ENCODE measurements at regions not wholly inside any gene's neighbourhood (a gene's known extent, or its start where the extent isn't known, plus 50 kb on each side); places are given as distances from the start of the nearest gene placed in this dataset.

- Mint-ChIP-seq H3K27ac (no peak overlapping the region), H3K36me3 (ENCODE audit: low read depth) (peaks cover 10% of the 10 kb centered on the region; the same call in 2 of the 3 replicates), H3K9me3 (peaks cover 7% of the 10 kb centered on the region; the same call in 2 of the 3 replicates), H3K4me3 (no peak overlapping the region), H3K27me3 (ENCODE audit: insufficient read depth, low read depth, poor library complexity) (no peaks in the 10 kb centered on the region), H3K4me1 (peaks cover 8% of the 10 kb centered on the region)
- no peaks in the 10 kb centered on the region for H3K27me3 ChIP-seq (ENCODE audit: insufficient read depth)
- DNase-seq (ENCODE audit: low spot score), result no peak
- H3K4me2 ChIP-seq, result no peak overlapping the region
- H3K27ac ChIP-seq (ENCODE audit: low read depth), result no peak overlapping the region
- no peaks in the 10 kb centered on the region for H3K9me2 ChIP-seq (ENCODE audit: insufficient read depth)
- H3K36me3 ChIP-seq (ENCODE audit: insufficient read depth), result no peaks in the 10 kb centered on the region; the same call in 1 of the 2 replicates
- no peaks in the 10 kb centered on the region for H3F3A ChIP-seq (replicated peaks; ENCODE audit: low read depth)
- H2AFZ ChIP-seq, result no peak overlapping the region
- ATAC-seq, result no peak
- H3K79me2 ChIP-seq (replicated peaks; ENCODE audit: insufficient read depth), result no peaks in the 10 kb centered on the region
- no peak overlapping the region for H3K4me3 ChIP-seq
- H3K4me1 ChIP-seq (ENCODE audit: insufficient read depth), result 0 out of 2 replicates have a peak, but pooled peaks cover 7% of the 10 kb centered on the region
- H4K20me1 ChIP-seq (replicated peaks; ENCODE audit: insufficient read depth), result no peaks in the 10 kb centered on the region
- no peak for TF ChIP-seq ZNF331 (CRISPR knock-in tag; IDR thresholded peaks at IDR 0.05; ENCODE audit: low read depth)
- TF ChIP-seq, protein P1, sequence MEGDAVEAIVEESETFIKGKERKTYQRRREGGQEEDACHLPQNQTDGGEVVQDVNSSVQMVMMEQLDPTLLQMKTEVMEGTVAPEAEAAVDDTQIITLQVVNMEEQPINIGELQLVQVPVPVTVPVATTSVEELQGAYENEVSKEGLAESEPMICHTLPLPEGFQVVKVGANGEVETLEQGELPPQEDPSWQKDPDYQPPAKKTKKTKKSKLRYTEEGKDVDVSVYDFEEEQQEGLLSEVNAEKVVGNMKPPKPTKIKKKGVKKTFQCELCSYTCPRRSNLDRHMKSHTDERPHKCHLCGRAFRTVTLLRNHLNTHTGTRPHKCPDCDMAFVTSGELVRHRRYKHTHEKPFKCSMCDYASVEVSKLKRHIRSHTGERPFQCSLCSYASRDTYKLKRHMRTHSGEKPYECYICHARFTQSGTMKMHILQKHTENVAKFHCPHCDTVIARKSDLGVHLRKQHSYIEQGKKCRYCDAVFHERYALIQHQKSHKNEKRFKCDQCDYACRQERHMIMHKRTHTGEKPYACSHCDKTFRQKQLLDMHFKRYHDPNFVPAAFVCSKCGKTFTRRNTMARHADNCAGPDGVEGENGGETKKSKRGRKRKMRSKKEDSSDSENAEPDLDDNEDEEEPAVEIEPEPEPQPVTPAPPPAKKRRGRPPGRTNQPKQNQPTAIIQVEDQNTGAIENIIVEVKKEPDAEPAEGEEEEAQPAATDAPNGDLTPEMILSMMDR (conservative IDR thresholded peaks at IDR 0.05; ENCODE audit: low read depth in 2 of 2), result no peak; a peak in 1 of 4 replicates
Measured at GRCh38 chr3:106208967-106209366, 340.2 kb upstream of the CBLB start.

DNA sequence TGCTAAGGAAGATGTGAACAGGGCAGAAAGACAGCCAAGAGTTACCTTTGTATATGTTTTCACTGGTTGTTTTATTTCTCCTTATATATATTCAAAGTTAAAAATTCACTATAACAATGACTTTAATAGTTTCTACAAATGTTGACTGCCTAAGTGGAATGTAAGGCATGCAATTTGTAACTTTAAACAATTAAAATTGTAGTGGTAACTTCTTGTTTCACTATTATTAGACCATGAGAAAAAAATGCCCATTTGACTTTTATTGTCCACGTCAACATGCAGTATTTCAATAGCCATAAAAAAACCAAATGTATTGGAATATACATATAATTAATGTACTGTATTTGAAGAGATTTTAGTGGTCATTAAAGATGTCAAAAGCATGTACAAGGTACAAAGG lies 340.7 kb upstream of the CBLB start:
- Mint-ChIP-seq H3K9me3 (peaks cover 5% of the 10 kb centered on the region; the same call in 1 of the 3 replicates), H3K27me3 (ENCODE audit: insufficient read depth, low read depth, poor library complexity) (no peaks in the 10 kb centered on the region), H3K36me3 (ENCODE audit: low read depth) (peaks cover 5% of the 10 kb centered on the region; the same call in 2 of the 3 replicates), H3K4me1 (peaks cover 8% of the 10 kb centered on the region), H3K27ac (no peak overlapping the region), H3K4me3 (no peak overlapping the region)
- no peaks in the 10 kb centered on the region for H3K79me2 ChIP-seq (replicated peaks; ENCODE audit: insufficient read depth)
- no peak overlapping the region for H3K27ac ChIP-seq (ENCODE audit: low read depth)
- H3K4me3 ChIP-seq, result no peak overlapping the region
- DNase-seq (ENCODE audit: low spot score), result no peak
- 0 out of 2 replicates have a peak, but pooled peaks cover 7% of the 10 kb centered on the region for H3K4me1 ChIP-seq (ENCODE audit: insufficient read depth)
- H3K4me2 ChIP-seq, result no peak overlapping the region
- H3K27me3 ChIP-seq (ENCODE audit: insufficient read depth), result no peaks in the 10 kb centered on the region
- H3K9me2 ChIP-seq (ENCODE audit: insufficient read depth), result no peaks in the 10 kb centered on the region
- no peaks in the 10 kb centered on the region for H3K36me3 ChIP-seq (ENCODE audit: insufficient read depth)
- H2AFZ ChIP-seq, result no peak overlapping the region
- H3F3A ChIP-seq (replicated peaks; ENCODE audit: low read depth), result no peaks in the 10 kb centered on the region
- no peaks in the 10 kb centered on the region for H4K20me1 ChIP-seq (replicated peaks; ENCODE audit: insufficient read depth)
- no peak for ATAC-seq
- TF ChIP-seq, protein P1 (conservative IDR thresholded peaks at IDR 0.05; ENCODE audit: low read depth in 2 of 2), result no peak
- no peak for TF ChIP-seq JUNB (IDR thresholded peaks at IDR 0.05; ENCODE audit: unreplicated experiment)
- TF ChIP-seq, protein P2, sequence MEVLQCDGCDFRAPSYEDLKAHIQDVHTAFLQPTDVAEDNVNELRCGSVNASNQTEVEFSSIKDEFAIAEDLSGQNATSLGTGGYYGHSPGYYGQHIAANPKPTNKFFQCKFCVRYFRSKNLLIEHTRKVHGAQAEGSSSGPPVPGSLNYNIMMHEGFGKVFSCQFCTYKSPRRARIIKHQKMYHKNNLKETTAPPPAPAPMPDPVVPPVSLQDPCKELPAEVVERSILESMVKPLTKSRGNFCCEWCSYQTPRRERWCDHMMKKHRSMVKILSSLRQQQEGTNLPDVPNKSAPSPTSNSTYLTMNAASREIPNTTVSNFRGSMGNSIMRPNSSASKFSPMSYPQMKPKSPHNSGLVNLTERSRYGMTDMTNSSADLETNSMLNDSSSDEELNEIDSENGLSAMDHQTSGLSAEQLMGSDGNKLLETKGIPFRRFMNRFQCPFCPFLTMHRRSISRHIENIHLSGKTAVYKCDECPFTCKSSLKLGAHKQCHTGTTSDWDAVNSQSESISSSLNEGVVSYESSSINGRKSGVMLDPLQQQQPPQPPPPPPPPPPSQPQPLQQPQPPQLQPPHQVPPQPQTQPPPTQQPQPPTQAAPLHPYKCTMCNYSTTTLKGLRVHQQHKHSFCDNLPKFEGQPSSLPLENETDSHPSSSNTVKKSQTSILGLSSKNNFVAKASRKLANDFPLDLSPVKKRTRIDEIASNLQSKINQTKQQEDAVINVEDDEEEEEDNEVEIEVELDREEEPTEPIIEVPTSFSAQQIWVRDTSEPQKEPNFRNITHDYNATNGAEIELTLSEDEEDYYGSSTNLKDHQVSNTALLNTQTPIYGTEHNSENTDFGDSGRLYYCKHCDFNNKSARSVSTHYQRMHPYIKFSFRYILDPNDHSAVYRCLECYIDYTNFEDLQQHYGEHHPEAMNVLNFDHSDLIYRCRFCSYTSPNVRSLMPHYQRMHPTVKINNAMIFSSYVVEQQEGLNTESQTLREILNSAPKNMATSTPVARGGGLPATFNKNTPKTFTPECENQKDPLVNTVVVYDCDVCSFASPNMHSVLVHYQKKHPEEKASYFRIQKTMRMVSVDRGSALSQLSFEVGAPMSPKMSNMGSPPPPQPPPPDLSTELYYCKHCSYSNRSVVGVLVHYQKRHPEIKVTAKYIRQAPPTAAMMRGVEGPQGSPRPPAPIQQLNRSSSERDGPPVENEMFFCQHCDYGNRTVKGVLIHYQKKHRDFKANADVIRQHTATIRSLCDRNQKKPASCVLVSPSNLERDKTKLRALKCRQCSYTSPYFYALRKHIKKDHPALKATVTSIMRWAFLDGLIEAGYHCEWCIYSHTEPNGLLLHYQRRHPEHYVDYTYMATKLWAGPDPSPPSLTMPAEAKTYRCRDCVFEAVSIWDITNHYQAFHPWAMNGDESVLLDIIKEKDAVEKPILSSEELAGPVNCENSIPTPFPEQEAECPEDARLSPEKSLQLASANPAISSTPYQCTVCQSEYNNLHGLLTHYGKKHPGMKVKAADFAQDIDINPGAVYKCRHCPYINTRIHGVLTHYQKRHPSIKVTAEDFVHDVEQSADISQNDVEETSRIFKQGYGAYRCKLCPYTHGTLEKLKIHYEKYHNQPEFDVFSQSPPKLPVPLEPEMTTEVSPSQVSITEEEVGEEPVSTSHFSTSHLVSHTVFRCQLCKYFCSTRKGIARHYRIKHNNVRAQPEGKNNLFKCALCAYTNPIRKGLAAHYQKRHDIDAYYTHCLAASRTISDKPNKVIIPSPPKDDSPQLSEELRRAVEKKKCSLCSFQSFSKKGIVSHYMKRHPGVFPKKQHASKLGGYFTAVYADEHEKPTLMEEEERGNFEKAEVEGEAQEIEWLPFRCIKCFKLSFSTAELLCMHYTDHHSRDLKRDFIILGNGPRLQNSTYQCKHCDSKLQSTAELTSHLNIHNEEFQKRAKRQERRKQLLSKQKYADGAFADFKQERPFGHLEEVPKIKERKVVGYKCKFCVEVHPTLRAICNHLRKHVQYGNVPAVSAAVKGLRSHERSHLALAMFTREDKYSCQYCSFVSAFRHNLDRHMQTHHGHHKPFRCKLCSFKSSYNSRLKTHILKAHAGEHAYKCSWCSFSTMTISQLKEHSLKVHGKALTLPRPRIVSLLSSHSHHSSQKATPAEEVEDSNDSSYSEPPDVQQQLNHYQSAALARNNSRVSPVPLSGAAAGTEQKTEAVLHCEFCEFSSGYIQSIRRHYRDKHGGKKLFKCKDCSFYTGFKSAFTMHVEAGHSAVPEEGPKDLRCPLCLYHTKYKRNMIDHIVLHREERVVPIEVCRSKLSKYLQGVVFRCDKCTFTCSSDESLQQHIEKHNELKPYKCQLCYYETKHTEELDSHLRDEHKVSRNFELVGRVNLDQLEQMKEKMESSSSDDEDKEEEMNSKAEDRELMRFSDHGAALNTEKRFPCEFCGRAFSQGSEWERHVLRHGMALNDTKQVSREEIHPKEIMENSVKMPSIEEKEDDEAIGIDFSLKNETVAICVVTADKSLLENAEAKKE (CRISPR knock-in tag; IDR thresholded peaks at IDR 0.05), result no peak
- TF ChIP-seq EZH2phosphoT487 (IDR thresholded peaks at IDR 0.05; ENCODE audit: unreplicated experiment), result no peak
- TF ChIP-seq, protein P3, sequence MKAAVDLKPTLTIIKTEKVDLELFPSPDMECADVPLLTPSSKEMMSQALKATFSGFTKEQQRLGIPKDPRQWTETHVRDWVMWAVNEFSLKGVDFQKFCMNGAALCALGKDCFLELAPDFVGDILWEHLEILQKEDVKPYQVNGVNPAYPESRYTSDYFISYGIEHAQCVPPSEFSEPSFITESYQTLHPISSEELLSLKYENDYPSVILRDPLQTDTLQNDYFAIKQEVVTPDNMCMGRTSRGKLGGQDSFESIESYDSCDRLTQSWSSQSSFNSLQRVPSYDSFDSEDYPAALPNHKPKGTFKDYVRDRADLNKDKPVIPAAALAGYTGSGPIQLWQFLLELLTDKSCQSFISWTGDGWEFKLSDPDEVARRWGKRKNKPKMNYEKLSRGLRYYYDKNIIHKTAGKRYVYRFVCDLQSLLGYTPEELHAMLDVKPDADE (IDR thresholded peaks at IDR 0.05), result no peak

Measured in GM23338 (cell line).